Activated naive CD8-positive, alpha-beta T cell treated with anti-CD3 and anti-CD28 coated beads, Interleukin-2, amount 50 U/mL, for 24 hours (primary cell): ENCODE measurements at regions not wholly inside any gene's neighbourhood (a gene's known extent, or its start where the extent isn't known, plus 50 kb on each side); places are given as distances from the start of the nearest gene placed in this dataset.
"Not testable (repeated sequence)": the region's sequence is repeated elsewhere in the genome, so short reads cannot be mapped to it uniquely, and the experiment has no call there.

Source experiments
- ATAC-seq: fragments of 150-1000 bp; cut with Tn5 transposase; one replicate; pipeline ENCODE4 v1.10.0; 2021
- DNase-seq: peaks from one replicate; pipeline ENCODE4 v3.0.0; 2021
- H3K27ac Mint-ChIP-seq: one replicate; pipeline ENCODE4 v1.8.0; 2021; ENCODE audit warnings: mild to moderate bottlenecking, mixed read lengths
- H3K27me3 Mint-ChIP-seq: one replicate; pipeline ENCODE4 v1.8.0; 2021; ENCODE audit warnings: mixed read lengths
- H3K36me3 Mint-ChIP-seq: one replicate; pipeline ENCODE4 v1.8.0; 2021; ENCODE audit warnings: low read depth, mixed read lengths
- H3K4me1 Mint-ChIP-seq: one replicate; pipeline ENCODE4 v1.8.0; 2021; ENCODE audit warnings: mixed read lengths
- H3K4me3 Mint-ChIP-seq: one replicate; pipeline ENCODE4 v1.8.0; 2021; ENCODE audit warnings: mild to moderate bottlenecking, moderate library complexity, mixed read lengths
- H3K9me3 Mint-ChIP-seq: one replicate; pipeline ENCODE4 v1.8.0; 2021; ENCODE audit warnings: mixed read lengths

GRCh38 chr16:72597938-72598337 is 426.0 kb upstream of the PMFBP1 start:
- peaks cover 6% of the 10 kb centered on the region for H3K9me3 Mint-ChIP-seq
- H3K4me1 Mint-ChIP-seq = no peaks in the 10 kb centered on the region
- no peak overlapping the region for H3K27ac Mint-ChIP-seq
- no peak overlapping the region for H3K4me3 Mint-ChIP-seq
- DNase-seq (no peak), ATAC-seq (no peak)
- no peaks in the 10 kb centered on the region for H3K27me3 Mint-ChIP-seq
- H3K36me3 Mint-ChIP-seq = peaks cover 4% of the 10 kb centered on the region

- H3K36me3 Mint-ChIP-seq = peaks cover 4% of the 10 kb centered on the region
- DNase-seq = no peak
- no peaks in the 10 kb centered on the region for H3K4me1 Mint-ChIP-seq
- peaks cover 5% of the 10 kb centered on the region for H3K9me3 Mint-ChIP-seq
- no peak overlapping the region for H3K4me3 Mint-ChIP-seq
- H3K27ac Mint-ChIP-seq = no peak overlapping the region
- ATAC-seq = no peak
- H3K27me3 Mint-ChIP-seq = no peaks in the 10 kb centered on the region
Observed at GRCh38 chr16:72596373-72596772, 424.4 kb upstream of the PMFBP1 start.

GRCh38 chr16:72590151-72590937 is 418.4 kb upstream of the PMFBP1 start:
- Mint-ChIP-seq H3K27ac (no peak overlapping the region), H3K4me1 (peaks cover 13% of the 10 kb centered on the region), H3K9me3 (no peaks in the 10 kb centered on the region), H3K27me3 (no peaks in the 10 kb centered on the region), H3K36me3 (no peaks in the 10 kb centered on the region), H3K4me3 (no peak overlapping the region)
- DNase-seq = no peak
- ATAC-seq = no peak

- no peak for DNase-seq
- peaks cover 13% of the 10 kb centered on the region for H3K4me1 Mint-ChIP-seq
- no peaks in the 10 kb centered on the region for H3K9me3 Mint-ChIP-seq
- no peak overlapping the region for H3K27ac Mint-ChIP-seq
- no peaks in the 10 kb centered on the region for H3K27me3 Mint-ChIP-seq
- H3K4me3 Mint-ChIP-seq = no peak overlapping the region
- H3K36me3 Mint-ChIP-seq = no peaks in the 10 kb centered on the region
- no peak for ATAC-seq
Observed at GRCh38 chr16:72588551-72588950, 416.6 kb upstream of the PMFBP1 start.

- H3K27ac Mint-ChIP-seq, H3K36me3 Mint-ChIP-seq, DNase-seq, H3K9me3 Mint-ChIP-seq, ATAC-seq, H3K27me3 Mint-ChIP-seq, H3K4me1 Mint-ChIP-seq, H3K4me3 Mint-ChIP-seq: not testable (repeated sequence)
Observed at GRCh38 chr16:72578061-72578460, 406.1 kb upstream of the PMFBP1 start.

- Mint-ChIP-seq H3K36me3 (no peaks in the 10 kb centered on the region), H3K27ac (no peak overlapping the region), H3K27me3 (no peaks in the 10 kb centered on the region), H3K4me1 (no peaks in the 10 kb centered on the region), H3K4me3 (no peak overlapping the region), H3K9me3 (no peaks in the 10 kb centered on the region)
- no peak for ATAC-seq
- DNase-seq = no peak
Observed at GRCh38 chr16:72576189-72576588, 404.2 kb upstream of the PMFBP1 start.

GRCh38 chr16:72569677-72570076 is 397.7 kb upstream of the PMFBP1 start:
- Mint-ChIP-seq H3K9me3 (no peaks in the 10 kb centered on the region), H3K36me3 (no peaks in the 10 kb centered on the region), H3K4me1 (no peaks in the 10 kb centered on the region), H3K27me3 (no peaks in the 10 kb centered on the region), H3K27ac (no peak overlapping the region), H3K4me3 (no peak overlapping the region)
- ATAC-seq (no peak), DNase-seq (no peak)

GRCh38 chr16:72568502-72568901 is 396.5 kb upstream of the PMFBP1 start:
- Mint-ChIP-seq H3K36me3 (no peaks in the 10 kb centered on the region), H3K9me3 (no peaks in the 10 kb centered on the region), H3K27me3 (no peaks in the 10 kb centered on the region), H3K4me3 (no peak overlapping the region), H3K27ac (no peak overlapping the region), H3K4me1 (no peaks in the 10 kb centered on the region)
- ATAC-seq (no peak), DNase-seq (no peak)

GRCh38 chr16:72566174-72566573 is 394.2 kb upstream of the PMFBP1 start:
- H3K4me1 Mint-ChIP-seq = no peaks in the 10 kb centered on the region
- no peaks in the 10 kb centered on the region for H3K36me3 Mint-ChIP-seq
- H3K27ac Mint-ChIP-seq = no peak overlapping the region
- ATAC-seq (no peak), DNase-seq (no peak)
- H3K9me3 Mint-ChIP-seq = no peaks in the 10 kb centered on the region
- H3K4me3 Mint-ChIP-seq = no peak overlapping the region
- no peaks in the 10 kb centered on the region for H3K27me3 Mint-ChIP-seq

GRCh38 chr16:72565106-72565505 is 393.2 kb upstream of the PMFBP1 start:
- no peaks in the 10 kb centered on the region for H3K9me3 Mint-ChIP-seq
- DNase-seq = no peak

GRCh38 chr16:72560617-72561016 is 388.7 kb upstream of the PMFBP1 start:
- H3K4me1 Mint-ChIP-seq = no peaks in the 10 kb centered on the region
- no peak for DNase-seq
- H3K27me3 Mint-ChIP-seq = no peaks in the 10 kb centered on the region
- no peak overlapping the region for H3K27ac Mint-ChIP-seq
- no peak for ATAC-seq
- H3K36me3 Mint-ChIP-seq = no peaks in the 10 kb centered on the region
- no peaks in the 10 kb centered on the region for H3K9me3 Mint-ChIP-seq
- no peak overlapping the region for H3K4me3 Mint-ChIP-seq

More at GRCh38 chr16:72565106-72565505, 393.2 kb upstream of the PMFBP1 start:
- Mint-ChIP-seq H3K27ac (no peak overlapping the region), H3K4me3 (no peak overlapping the region), H3K27me3 (no peaks in the 10 kb centered on the region), H3K36me3 (no peaks in the 10 kb centered on the region), H3K4me1 (no peaks in the 10 kb centered on the region)
- no peak for ATAC-seq

- no peak overlapping the region for H3K4me3 Mint-ChIP-seq
- H3K36me3 Mint-ChIP-seq = no peaks in the 10 kb centered on the region
- DNase-seq (no peak), ATAC-seq (no peak)
- no peaks in the 10 kb centered on the region for H3K4me1 Mint-ChIP-seq
- H3K27ac Mint-ChIP-seq = no peak overlapping the region
- no peaks in the 10 kb centered on the region for H3K27me3 Mint-ChIP-seq
- no peaks in the 10 kb centered on the region for H3K9me3 Mint-ChIP-seq
Observed at GRCh38 chr16:72558501-72558900, 386.5 kb upstream of the PMFBP1 start.

- no peak for DNase-seq
- H3K9me3 Mint-ChIP-seq = no peaks in the 10 kb centered on the region
- no peaks in the 10 kb centered on the region for H3K27me3 Mint-ChIP-seq
- H3K27ac Mint-ChIP-seq = no peak overlapping the region
- H3K4me3 Mint-ChIP-seq = no peak overlapping the region
- H3K4me1 Mint-ChIP-seq = no peaks in the 10 kb centered on the region
- peaks cover 2% of the 10 kb centered on the region for H3K36me3 Mint-ChIP-seq
- ATAC-seq = no peak
Observed at GRCh38 chr16:72554935-72555334, 383.0 kb upstream of the PMFBP1 start.

GRCh38 chr16:72552654-72553053 is 380.7 kb upstream of the PMFBP1 start:
- Mint-ChIP-seq H3K27me3 (no peaks in the 10 kb centered on the region), H3K36me3 (peaks cover 9% of the 10 kb centered on the region), H3K9me3 (no peaks in the 10 kb centered on the region), H3K27ac (no peak overlapping the region), H3K4me1 (no peaks in the 10 kb centered on the region), H3K4me3 (no peak overlapping the region)
- DNase-seq (no peak), ATAC-seq (no peak)

- peaks cover 9% of the 10 kb centered on the region for H3K36me3 Mint-ChIP-seq
- no peak overlapping the region for H3K27ac Mint-ChIP-seq
- DNase-seq = no peak
- no peak overlapping the region for H3K4me3 Mint-ChIP-seq
- H3K27me3 Mint-ChIP-seq = no peaks in the 10 kb centered on the region
- no peak for ATAC-seq
- no peaks in the 10 kb centered on the region for H3K9me3 Mint-ChIP-seq
- no peaks in the 10 kb centered on the region for H3K4me1 Mint-ChIP-seq
Observed at GRCh38 chr16:72551649-72552048, 379.7 kb upstream of the PMFBP1 start.

- no peaks in the 10 kb centered on the region for H3K9me3 Mint-ChIP-seq
- no peak overlapping the region for H3K4me3 Mint-ChIP-seq
- peaks cover 10% of the 10 kb centered on the region for H3K36me3 Mint-ChIP-seq
- no peaks in the 10 kb centered on the region for H3K4me1 Mint-ChIP-seq
- no peaks in the 10 kb centered on the region for H3K27me3 Mint-ChIP-seq
- no peak for ATAC-seq
- no peak for DNase-seq
- H3K27ac Mint-ChIP-seq = no peak overlapping the region
Observed at GRCh38 chr16:72549878-72550277, 377.9 kb upstream of the PMFBP1 start.
